EL (cell line): ENCODE measurements at regions not wholly inside any gene's neighbourhood (a gene's known extent, or its start where the extent isn't known, plus 50 kb on each side); places are given as distances from the start of the nearest gene placed in this dataset.
"Not testable (repeated sequence)": the region's sequence is repeated elsewhere in the genome, so short reads cannot be mapped to it uniquely, and the experiment has no call there.

Experiments
- DNase-seq: peaks from one replicate; pipeline ENCODE4 v3.0.0-alpha.2; 2016

GRCh38 chr1:10914056-10914455 lies 98.4 kb upstream of the TARDBP start:
- no peak for DNase-seq

DNA sequence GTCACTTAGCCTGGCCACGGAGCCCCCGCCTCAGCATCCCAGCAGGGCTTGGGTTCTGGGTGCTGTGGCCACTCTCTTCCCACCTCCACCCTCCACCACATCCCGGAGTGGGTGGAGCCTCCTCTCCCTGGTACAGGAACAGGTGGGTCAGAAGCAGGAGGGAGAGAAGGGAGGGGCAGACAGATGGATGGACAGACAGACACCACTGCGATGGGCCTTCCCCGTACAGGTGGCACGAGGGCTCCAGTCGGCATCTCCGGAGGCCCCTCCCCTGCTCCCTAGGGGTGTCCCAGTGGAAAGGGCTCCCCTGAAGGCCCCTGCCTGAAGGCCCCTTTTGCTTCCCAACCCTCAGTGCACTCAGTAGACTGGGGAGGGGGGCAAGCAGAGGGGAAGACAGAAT lies 96.9 kb upstream of the TARDBP start:
- no peak for DNase-seq

DNA sequence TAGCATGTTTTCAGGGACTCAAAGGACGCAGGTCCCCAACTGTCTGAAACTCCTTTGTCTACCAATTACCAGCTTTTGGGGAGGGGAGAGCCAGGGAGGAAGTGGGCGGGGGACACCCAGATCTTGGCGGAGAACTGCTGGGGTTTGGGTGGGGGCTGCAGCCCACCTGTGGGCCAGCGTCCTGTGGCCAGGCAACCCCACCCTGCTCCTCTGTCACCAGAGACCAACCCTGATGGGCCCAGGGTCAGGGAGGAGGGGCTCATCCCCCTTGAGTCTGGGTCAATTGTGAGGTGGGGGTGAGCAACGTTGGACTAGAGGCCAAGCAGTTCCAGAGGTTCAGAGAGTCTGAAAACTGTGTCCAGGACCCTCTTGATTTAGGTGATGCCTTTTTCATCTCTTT lies 96.1 kb upstream of the TARDBP start:
- DNase-seq: no peak

GRCh38 chr1:10916991-10917390 lies 95.5 kb upstream of the TARDBP start:
- DNase-seq: no peak

DNA sequence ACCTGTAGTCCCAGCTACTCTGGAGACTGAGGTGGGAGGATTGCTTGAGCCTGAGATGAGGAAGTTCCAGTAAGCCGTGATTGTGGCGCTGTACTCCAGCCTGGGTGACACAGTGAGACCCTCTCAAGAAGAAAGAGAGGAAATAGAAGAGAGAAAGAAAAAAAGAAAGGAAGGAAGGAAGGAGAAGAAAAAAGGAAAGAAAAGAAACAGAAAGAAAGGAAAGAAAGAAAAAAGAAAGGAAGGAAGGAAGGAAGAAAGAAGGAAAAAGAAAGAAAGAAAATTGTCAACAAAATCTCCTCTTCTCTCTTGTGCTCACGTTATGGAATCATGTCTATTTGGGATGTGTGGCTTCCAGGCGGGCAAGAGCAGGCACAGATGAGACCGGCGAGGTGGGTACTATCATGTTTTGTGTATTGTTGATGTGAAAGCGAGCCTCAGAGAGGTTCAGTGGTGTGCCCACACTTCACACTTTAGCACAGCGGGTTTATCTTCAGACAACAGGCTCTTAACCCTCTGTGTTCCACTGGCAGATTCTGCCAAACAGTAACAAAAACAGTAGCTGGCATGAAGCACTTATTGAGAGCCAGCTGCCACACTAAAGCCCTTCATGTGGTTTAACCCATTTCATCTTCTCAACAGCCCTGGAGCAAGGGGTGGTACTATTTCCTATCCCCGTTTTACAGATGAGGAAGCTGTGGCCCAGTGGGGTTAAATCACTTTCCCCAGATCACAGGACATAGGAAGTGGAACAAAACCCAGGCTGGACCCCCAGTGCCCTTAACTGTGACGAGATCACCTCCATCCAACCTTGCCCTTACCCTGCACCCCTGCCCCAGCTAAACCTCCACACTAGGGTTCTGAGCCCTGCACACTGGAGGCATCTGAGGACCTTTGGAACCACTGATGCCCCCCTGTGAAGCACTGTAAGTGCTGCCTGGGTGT lies 94.7 kb upstream of the TARDBP start:
- no peak for DNase-seq

- peak; percentile 33 for DNase-seq
Measured at GRCh38 chr1:10918531-10918930, 93.9 kb upstream of the TARDBP start.

- DNase-seq: no peak
Measured at GRCh38 chr1:10920063-10920626, 92.3 kb upstream of the TARDBP start.

GRCh38 chr1:10922315-10923060 lies 90.0 kb upstream of the TARDBP start:
- not testable (repeated sequence) for DNase-seq

- DNase-seq: no peak
Measured at GRCh38 chr1:10924030-10924429, 88.4 kb upstream of the TARDBP start.

DNA sequence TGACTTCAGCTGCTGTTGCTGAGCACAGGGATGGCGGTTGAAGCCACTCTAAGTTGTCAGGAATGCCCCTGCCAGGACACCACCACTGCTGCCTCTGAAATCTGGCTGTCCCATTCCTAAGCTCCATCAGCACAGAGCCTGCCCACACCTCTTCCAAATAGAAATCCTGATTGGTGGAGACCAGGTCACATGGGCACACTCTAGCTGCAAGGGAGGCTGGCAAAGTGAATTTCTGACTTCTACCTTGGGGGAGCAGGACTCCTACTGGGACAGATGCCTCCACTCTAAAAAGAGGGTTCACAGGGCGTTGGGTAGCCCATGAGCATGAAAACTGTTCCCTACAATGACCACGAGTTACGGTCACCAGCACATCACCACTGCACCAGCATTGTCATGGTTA lies 83.8 kb upstream of the TARDBP start:
- DNase-seq: no peak

DNA sequence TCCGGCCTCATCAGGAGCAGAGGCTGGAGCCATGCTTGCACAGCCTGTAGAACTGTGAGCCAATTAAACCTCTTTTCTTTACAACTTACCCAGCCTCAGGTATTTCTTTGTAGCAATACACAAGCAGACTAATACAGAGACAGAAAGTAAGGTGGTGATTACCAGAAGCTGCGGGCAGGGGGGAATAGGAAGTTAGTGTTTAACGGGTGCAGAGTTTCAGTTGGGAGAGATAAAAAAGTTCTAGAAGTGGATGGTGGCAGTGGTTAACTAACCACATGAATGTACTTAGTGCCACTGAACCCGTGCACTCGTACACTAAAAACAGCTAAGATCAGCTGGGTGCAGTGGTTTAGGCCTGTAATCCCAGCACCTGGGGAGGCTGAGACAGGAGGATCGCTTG lies 80.4 kb upstream of the TARDBP start:
- no peak for DNase-seq

- DNase-seq: no peak
Measured at GRCh38 chr1:10934150-10934818, 78.2 kb upstream of the TARDBP start.

DNA sequence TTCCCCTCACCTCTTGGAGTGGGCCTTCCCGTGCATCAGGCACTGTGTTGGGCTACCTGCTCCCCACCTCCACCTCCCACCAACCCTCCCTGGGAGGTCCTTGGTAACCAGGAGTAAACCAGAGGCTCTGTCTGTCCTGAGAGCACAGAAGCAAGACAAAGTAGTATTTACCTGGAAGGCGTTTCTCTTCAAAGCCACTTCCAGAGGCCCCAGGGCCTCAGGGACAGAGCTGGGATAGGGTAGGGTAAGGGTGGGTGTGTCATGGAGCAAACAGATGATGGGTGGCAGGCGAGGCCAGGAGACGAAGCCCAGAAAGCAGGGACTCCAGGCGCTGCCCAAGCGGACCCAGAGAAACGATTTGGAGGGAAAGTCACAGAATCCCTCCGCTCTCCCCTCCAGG lies 77.2 kb upstream of the TARDBP start:
- DNase-seq: no peak

DNA sequence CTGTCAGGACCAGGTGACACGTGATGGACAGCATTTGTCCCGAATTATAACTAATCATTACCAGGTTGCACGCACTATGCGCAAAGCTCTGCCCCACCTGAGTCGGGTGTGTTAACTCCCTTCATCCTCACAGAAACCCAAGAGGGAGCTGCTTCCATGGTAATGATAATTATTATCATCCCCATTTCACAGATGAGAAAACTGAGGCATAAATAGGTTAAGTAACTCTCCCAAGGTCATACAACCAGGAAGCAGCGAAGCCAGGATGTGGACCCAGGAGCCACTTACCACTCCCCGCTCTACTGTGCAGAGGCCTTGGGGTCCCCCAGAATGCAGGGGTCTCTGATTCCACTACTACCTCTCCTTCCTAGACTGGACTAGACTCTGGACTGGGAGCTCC lies 76.7 kb upstream of the TARDBP start:
- no peak for DNase-seq

- no peak for DNase-seq
Measured at GRCh38 chr1:10936998-10937901, 75.2 kb upstream of the TARDBP start.

DNA sequence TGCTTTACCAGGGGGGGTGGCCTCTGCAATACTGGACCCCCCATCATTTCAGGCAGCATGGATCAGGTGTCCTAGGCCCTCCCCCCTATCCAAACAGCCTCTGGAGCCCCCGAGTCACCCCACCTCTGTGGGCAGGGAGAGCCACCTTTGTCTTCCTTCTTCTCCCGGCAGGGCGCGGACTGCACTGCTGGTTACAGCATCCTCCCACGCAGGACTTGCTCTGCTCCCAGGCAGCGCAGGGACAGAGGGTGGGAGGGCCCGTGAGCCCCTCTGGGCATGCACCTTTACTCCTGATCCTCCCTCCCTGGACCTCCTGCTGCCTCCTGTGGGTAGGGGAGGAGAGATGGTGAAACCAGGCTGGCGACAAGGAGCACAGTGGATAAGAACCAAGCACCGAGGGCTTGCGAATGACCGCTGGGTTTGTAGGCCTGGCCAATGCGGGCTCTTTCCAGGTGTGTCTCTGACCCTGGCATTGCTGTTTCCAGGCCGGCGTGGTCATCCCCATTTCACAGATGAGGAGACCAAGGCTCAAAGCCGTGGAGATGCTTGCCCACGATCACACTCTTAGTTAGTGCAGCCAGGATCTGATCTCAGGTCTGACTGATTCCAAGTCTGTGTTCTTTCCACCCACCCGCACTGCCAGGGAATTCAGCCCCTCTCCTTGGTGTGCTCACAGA lies 73.6 kb upstream of the TARDBP start:
- no peak for DNase-seq

DNA sequence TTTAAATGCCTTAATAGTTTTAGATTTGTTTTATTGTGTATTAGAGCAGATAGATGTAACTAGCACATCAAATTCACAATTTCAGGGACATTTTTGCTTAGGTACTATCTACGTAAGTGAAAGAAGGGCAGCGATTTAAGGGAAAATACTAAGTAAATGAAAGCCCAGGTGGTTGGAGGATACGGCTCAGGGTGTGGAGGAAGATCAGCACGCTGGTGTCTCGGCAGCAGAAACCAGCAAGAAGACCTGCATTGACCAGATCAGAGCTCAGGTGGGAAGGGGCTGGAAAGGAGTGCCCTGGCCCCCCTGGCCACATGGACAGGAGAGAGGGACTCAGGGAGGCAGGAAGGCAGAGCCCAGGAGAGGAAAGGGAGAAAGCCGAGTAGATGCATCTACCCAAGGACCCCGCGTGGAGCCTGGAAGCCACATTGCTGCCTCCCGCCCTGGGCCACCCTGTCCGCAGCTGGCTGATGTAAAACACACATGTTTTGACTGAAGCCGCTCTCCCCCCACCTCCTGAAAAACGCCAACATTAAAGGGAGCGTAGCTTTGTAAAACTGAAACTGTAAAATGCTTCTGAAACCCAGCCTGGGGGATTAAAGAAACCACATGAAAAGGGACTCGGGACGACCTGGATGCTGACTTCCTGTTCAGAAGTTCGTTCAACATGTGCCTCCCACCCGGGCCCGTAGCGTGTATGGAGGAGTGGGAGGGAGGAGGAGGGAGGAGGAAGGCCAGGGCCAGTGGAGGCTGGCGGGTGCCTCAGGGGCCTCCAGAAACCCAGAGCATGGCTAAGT lies 72.6 kb upstream of the TARDBP start:
- no peak for DNase-seq

DNA sequence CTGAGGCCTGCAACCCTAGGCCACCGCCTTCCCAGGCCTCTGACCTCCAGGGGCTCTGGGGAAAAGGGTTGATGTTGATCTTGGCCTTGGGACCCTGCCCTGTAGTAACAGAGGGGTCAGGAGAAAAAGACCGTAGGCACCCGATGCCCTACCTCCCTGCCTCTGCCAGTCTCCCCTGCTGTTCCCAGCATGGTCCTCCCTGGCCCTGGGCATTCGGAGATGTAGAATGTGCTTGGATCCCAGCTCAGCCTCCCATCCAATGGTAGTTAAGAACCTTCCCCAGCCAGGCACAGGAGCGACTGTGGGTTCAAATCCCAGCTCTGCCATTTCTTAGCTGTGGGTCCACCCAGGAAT lies 72.0 kb upstream of the TARDBP start:
- DNase-seq: no peak

DNA sequence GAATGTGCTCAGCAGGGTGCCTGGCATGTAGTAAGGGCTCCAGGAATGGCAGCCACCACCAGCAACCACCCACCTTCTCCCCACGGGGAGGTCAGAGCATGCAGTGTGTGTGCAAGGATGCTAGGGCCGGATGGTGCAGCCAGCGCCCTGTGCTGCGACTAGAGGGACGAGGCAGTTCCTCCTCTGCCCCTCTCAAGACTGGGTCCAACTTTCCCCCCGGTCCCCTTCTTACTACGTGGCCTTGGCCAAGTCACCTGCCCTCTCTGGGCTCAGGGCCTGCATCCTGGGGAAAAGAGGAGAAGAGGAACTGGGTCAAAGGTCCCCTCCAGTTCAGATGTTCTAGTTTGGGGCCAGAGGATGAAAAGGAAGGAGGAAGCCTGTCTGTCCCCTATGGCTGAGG lies 71.6 kb upstream of the TARDBP start:
- no peak for DNase-seq

- DNase-seq: peak; percentile 37
Measured at GRCh38 chr1:10941891-10942541, 70.4 kb upstream of the TARDBP start.
